HCT116 (cell line): ENCODE measurements at regions not wholly inside any gene's neighbourhood (a gene's known extent, or its start where the extent isn't known, plus 50 kb on each side); places are given as distances from the start of the nearest gene placed in this dataset.

Experiments used
- ATAC-seq: fragments of 200-7000 bp; cut with Tn5 transposase; 2 replicates; pipeline ENCODE4 v1.9.1; 2020; ENCODE audit warnings: mild to moderate bottlenecking, moderate library complexity
- BruUV-seq: library from RNA; stranded (reverse); fragments of 400-500 nt; replicated peaks from 2 replicates; lab custom pipeline; 2021; lab: Mats Ljungman, UMichigan
- CTCF ChIA-PET: fragments of 300-600 bp; sonication (Branson Sonifier 250); formaldehyde crosslinking; loops from one replicate; lab custom pipeline; 2021; ENCODE audit warnings: antibody characterized with exemption; lab: Charles Lee
- POLR2A ChIA-PET: fragments of 300-600, 350-600 bp; sonication (Branson Sonifier 250); formaldehyde crosslinking; loops from one replicate; lab custom pipeline; 2021; ENCODE audit warnings: antibody characterized with exemption; lab: Charles Lee
- RAD21 ChIA-PET, 2 experiments: fragments of 300-600 bp; sonication (Branson Sonifier 250); formaldehyde crosslinking; loops; one replicate each; lab custom pipeline; 2023; ENCODE audit warnings: low total read pairs in 2 of 2; ENCODE audit not compliant: uncharacterized antibody in 2 of 2, unreplicated experiment in 2 of 2, low non-redundant PET in 1 of 2; lab: Charles Lee
- DNase-seq: peaks from one replicate; pipeline ENCODE4 v3.0.0-alpha.2; 2010; ENCODE audit warnings: low read depth, low spot score
- H2AFZ ChIP-seq: fragments of 200-600 bp; shearing (Covaris generic), sonication (generic); 2 replicates; pipeline ENCODE4 v1.6.1; 2017; ENCODE audit warnings: low read depth, mixed run types, mixed read lengths, antibody characterized with exemption, low read length; ENCODE audit not compliant: poor library complexity, severe bottlenecking
- H3K27ac ChIP-seq: 2 replicates; pipeline ENCODE4 v1.5.1; 2012; ENCODE audit warnings: low read depth, low read length
- H3K27me3 ChIP-seq: fragments of 200-600 bp; sonication (generic); 2 replicates; pipeline ENCODE4 v1.6.1; 2016; ENCODE audit warnings: mixed run types, low read length, mixed read lengths; ENCODE audit not compliant: insufficient read depth
- H3K36me3 ChIP-seq, 2 experiments: fragments of 200-500 bp in 1 of 2; fragments of 200-600 bp in 1 of 2; sonication (Bioruptor generic) in 1 of 2; sonication (generic) in 1 of 2; 2 replicates each; pipeline versions ENCODE4 v1.5.1 to v1.6.1; 2014 to 2016; ENCODE audit warnings: low read length in 2 of 2, inconsistent platforms in 1 of 2, mixed read lengths in 1 of 2, mixed run types in 1 of 2; ENCODE audit not compliant: insufficient read depth in 2 of 2, control insufficient read depth in 1 of 2
- H3K4me1 ChIP-seq, 2 experiments: fragments of 200-600 bp in 1 of 2; sonication (generic) in 1 of 2; 2 replicates each; pipeline versions ENCODE4 v1.5.1 to v1.6.1; 2012 to 2017; ENCODE audit warnings: low read length in 2 of 2, inconsistent platforms in 1 of 2, mild to moderate bottlenecking in 1 of 2, mixed read lengths in 1 of 2, mixed run types in 1 of 2, moderate library complexity in 1 of 2; ENCODE audit not compliant: insufficient read depth in 2 of 2, control insufficient read depth in 1 of 2
- H3K4me2 ChIP-seq: fragments of 200-600 bp; sonication (generic); 2 replicates; pipeline ENCODE4 v1.6.1; 2017; ENCODE audit warnings: mixed run types, low read length, mixed read lengths
- H3K4me3 ChIP-seq, 2 experiments: fragments of 200-600 bp in 1 of 2; sonication (generic) in 1 of 2; replicated peaks in 1 of 2; 2 replicates each; pipeline ENCODE4 v1.5.1; 2011 to 2016; ENCODE audit warnings: low read length in 2 of 2, control low read depth in 1 of 2, low read depth in 1 of 2, mild to moderate bottlenecking in 1 of 2, mixed read lengths in 1 of 2, mixed run types in 1 of 2
- H3K79me2 ChIP-seq: fragments of 200-600 bp; sonication (generic); 2 replicates; pipeline ENCODE4 v1.6.1; 2017; ENCODE audit warnings: mild to moderate bottlenecking, mixed run types, low read length, moderate library complexity, mixed read lengths; ENCODE audit not compliant: insufficient read depth
- H3K9ac ChIP-seq: fragments of 200-600 bp; sonication (generic); 2 replicates; pipeline ENCODE4 v1.6.1; 2016; ENCODE audit warnings: low read length, mixed read lengths
- H3K9me2 ChIP-seq: fragments of 200-600 bp; sonication (generic), shearing (Covaris generic); 2 replicates; pipeline ENCODE4 v1.6.1; 2017; ENCODE audit warnings: mixed run types, mild to moderate bottlenecking, moderate library complexity; ENCODE audit not compliant: insufficient read depth
- H3K9me3 ChIP-seq, 2 experiments: fragments of 200-500 bp in 1 of 2; fragments of 200-600 bp in 1 of 2; sonication (Bioruptor generic) in 1 of 2; sonication (generic) in 1 of 2; 2 replicates each; pipeline ENCODE4 v1.6.1; 2014 to 2017; ENCODE audit warnings: low read length in 2 of 2, mixed read lengths in 2 of 2, inconsistent platforms in 1 of 2, low read depth in 1 of 2, mild to moderate bottlenecking in 1 of 2, mixed run types in 1 of 2, moderate library complexity in 1 of 2; ENCODE audit not compliant: control insufficient read depth in 1 of 2, insufficient read depth in 1 of 2
- H4K20me1 ChIP-seq: fragments of 200-600 bp; sonication (generic), shearing (Covaris generic); 2 replicates; pipeline ENCODE4 v1.6.1; 2017; ENCODE audit warnings: mixed run types, mild to moderate bottlenecking, moderate library complexity; ENCODE audit not compliant: insufficient read depth
- CBX3 ChIP-seq: IDR thresholded peaks from 2 replicates; pipeline ENCODE4 v1.6.1; 2012; ENCODE audit warnings: low read depth
- ELF1 ChIP-seq: IDR thresholded peaks from 2 replicates; pipeline ENCODE4 v1.6.1; 2012; ENCODE audit warnings: low read depth, borderline replicate concordance
- POLR2AphosphoS5 ChIP-seq: IDR thresholded peaks from 2 replicates; pipeline ENCODE4 v1.6.1; 2011; ENCODE audit warnings: mild to moderate bottlenecking, low read depth, low read length, moderate library complexity
- SRF ChIP-seq: IDR thresholded peaks from 2 replicates; pipeline ENCODE4 v1.6.1; 2012; ENCODE audit warnings: low read depth
- TCF7L2 ChIP-seq: IDR thresholded peaks from 2 replicates; pipeline ENCODE4 v1.7.0; 2011; ENCODE audit warnings: borderline replicate concordance, inconsistent platforms; ENCODE audit not compliant: insufficient read depth, insufficient read length; ENCODE audit errors: extremely low read depth
- YY1 ChIP-seq: IDR thresholded peaks from 2 replicates; pipeline ENCODE4 v1.6.1; 2011; ENCODE audit warnings: low read length, low read depth, moderate library complexity, mild to moderate bottlenecking; ENCODE audit not compliant: insufficient replicate concordance; ENCODE audit errors: extremely low read depth
- ZNF274 ChIP-seq: fragments of 200-500 bp; sonication (Bioruptor generic); IDR thresholded peaks from 2 replicates; pipeline ENCODE4 v1.6.1; 2014; ENCODE audit warnings: mild to moderate bottlenecking, low read depth, low read length, inconsistent platforms
- intact Hi-C: fragments of 100-400 bp; cut with micrococcal nuclease; formaldehyde crosslinking; loops from 2 replicates; pipeline ENCODE4 v1.10.0; 2022
- TF ChIP-seq, protein P1 (sequence below): IDR thresholded peaks from 2 replicates; pipeline ENCODE4 v1.6.1; 2012

DNA sequence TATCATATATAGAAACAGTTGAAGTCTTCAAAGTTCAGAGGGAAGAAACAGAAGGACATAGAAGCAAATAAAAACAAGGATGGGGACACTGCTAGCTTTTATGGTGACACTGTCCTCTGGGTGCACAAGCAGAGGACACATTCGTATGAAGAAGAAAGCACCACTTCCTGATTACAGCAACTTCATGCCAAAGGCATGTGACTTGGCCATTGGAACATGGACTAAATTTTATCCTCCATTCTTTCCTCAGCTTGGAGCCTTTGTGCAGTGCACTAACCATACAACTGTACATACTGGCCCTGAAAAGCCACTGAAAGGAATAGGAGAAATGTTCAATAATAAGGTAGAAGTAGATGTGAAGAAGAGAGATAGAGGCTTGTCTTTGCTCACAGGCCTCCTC is 223.3 kb downstream of the MTX2 start:
- no peaks in the 10 kb centered on the region for H3K27me3 ChIP-seq
- ChIA-PET CTCF (no interaction called here), POLR2A (no interaction called here), RAD21 (no interaction called here)
- H4K20me1 ChIP-seq, result no peaks in the 10 kb centered on the region
- H3K9me2 ChIP-seq, result no peaks in the 10 kb centered on the region
- H3K79me2 ChIP-seq, result no peaks in the 10 kb centered on the region
- no peak overlapping the region for H3K9ac ChIP-seq
- no peak overlapping the region for H3K4me3 ChIP-seq
- H3K4me1 ChIP-seq, result no peaks in the 10 kb centered on the region
- ATAC-seq (no peak), DNase-seq (no peak)
- intact Hi-C loops, result no loop called here
- no peak overlapping the region for H3K27ac ChIP-seq
- H2AFZ ChIP-seq, result no peak overlapping the region
- no peak overlapping the region for H3K4me2 ChIP-seq
- no peaks in the 10 kb centered on the region for H3K36me3 ChIP-seq
- no TSS peak for BruUV-seq
- no peaks in the 10 kb centered on the region for H3K9me3 ChIP-seq
- TF ChIP-seq, protein P1, sequence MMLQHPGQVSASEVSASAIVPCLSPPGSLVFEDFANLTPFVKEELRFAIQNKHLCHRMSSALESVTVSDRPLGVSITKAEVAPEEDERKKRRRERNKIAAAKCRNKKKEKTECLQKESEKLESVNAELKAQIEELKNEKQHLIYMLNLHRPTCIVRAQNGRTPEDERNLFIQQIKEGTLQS, result no peak
- TF ChIP-seq CBX3 (no peak), ZNF274 (no peak), ELF1 (no peak), POLR2AphosphoS5 (no peak), TCF7L2 (no peak), SRF (no peak)

DNA sequence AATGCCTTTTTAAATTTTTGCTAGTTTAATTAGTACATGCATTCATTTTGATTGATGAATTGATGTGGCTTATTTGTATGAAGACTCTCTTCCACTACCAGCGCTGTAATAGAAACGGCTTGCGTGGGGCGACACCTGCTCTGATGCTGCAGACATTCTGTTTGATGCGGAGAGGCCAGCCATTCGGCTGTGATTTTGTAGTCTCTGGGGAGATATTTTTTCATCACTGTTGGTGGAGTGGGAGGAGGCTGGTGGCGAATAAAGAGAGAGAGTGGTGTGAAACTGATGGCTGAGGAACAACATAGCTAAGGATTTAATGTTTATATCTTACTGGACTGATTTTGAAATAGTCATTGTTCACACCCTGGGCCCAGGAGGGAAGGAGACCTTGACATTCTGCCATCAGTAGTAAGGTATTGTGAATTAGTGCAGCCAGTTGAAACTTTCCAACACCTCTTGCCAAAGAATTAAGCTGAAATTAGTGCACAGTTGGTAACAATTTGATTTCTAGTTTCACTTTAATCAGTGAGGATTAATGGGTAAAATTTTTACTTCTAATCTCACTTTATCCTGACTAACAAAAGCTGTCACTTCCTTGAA is 224.1 kb downstream of the MTX2 start:
- intact Hi-C loops, result no loop called here
- TF ChIP-seq YY1, result no peak
- no peak for TF ChIP-seq POLR2AphosphoS5
- no peaks in the 10 kb centered on the region for H3K4me1 ChIP-seq
- ChIA-PET POLR2A (no interaction called here), RAD21 (no interaction called here), CTCF (no interaction called here)
- no peaks in the 10 kb centered on the region for H3K9me3 ChIP-seq
- H3K9ac ChIP-seq, result no peak overlapping the region
- no peaks in the 10 kb centered on the region for H3K36me3 ChIP-seq
- no peak for ATAC-seq
- no peak for DNase-seq
- BruUV-seq, result no TSS peak
- H3K4me3 ChIP-seq, result no peak overlapping the region
- H2AFZ ChIP-seq, result no peak overlapping the region
- no peaks in the 10 kb centered on the region for H3K9me2 ChIP-seq
- no peaks in the 10 kb centered on the region for H4K20me1 ChIP-seq
- H3K27ac ChIP-seq, result no peak overlapping the region
- no peak overlapping the region for H3K4me2 ChIP-seq
- H3K27me3 ChIP-seq, result no peaks in the 10 kb centered on the region
- no peaks in the 10 kb centered on the region for H3K79me2 ChIP-seq
